ENCODE measurements at regions not wholly inside any gene's neighbourhood (a gene's known extent, or its start where the extent isn't known, plus 50 kb on each side); places are given as distances from the start of the nearest gene placed in this dataset.

DNA sequence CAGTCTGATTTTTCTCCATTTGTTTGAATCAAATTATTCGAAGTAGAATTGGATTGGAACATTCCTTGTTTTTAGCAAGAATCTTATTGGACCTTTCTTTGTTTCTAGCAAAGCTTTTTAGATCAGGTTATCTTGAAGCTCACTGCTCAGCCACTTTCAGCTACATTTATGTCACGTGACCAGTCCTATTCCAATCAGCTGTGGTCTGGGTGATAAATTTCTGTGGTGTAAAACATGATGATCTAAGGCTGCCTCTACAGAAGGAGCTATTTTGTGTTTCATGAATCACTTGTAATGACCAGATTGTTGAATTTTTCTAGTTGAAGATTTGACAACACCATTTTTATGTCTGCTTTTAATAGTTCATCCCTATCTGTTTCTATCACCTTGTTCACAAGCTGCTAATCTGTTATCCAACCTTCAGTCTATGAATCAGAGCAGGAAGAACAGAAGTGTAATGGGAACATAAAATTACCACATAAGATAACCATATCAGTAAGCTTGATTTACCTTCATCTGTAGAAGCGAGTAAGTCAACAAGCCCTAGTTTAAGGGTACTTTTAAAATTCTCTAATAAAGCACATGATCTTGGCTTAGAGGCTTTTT is 101.0 kb upstream of the MAP3K7 start:
- H3K4me1 ChIP-seq (ENCODE audit: insufficient read depth, low read length) = no peaks in the 10 kb centered on the region
- no peaks in the 10 kb centered on the region; the same call in 1 of the 2 replicates for H3K27me3 ChIP-seq (ENCODE audit: low read length)
- no peak for DNase-seq
- H3K9me3 ChIP-seq (ENCODE audit: low read length) = no peaks in the 10 kb centered on the region
- no peak overlapping the region for H3K4me3 ChIP-seq (ENCODE audit: low read length)
- H3K9me2 ChIP-seq (replicated peaks; ENCODE audit: low read length) = no peaks in the 10 kb centered on the region
- H3K36me3 ChIP-seq (ENCODE audit: low read depth, low read length) = no peaks in the 10 kb centered on the region
- intact Hi-C loops (cut with micrococcal nuclease) = no loop called here
- TF ChIP-seq CTCF (conservative IDR thresholded peaks at IDR 0.05; ENCODE audit: low read depth, low read length) (no peak), EZH2phosphoT487 (IDR thresholded peaks at IDR 0.05; ENCODE audit: borderline replicate concordance, low read length) (no peak), EZH2 (IDR thresholded peaks at IDR 0.05; ENCODE audit: low read length, unreplicated experiment) (no peak)
- ChIA-PET POLR2A (ENCODE audit: unreplicated experiment) (no interaction called here), CTCF (no interaction called here)
- H4K20me1 ChIP-seq (ENCODE audit: low read length) = no peaks in the 10 kb centered on the region
- H3K9ac ChIP-seq (ENCODE audit: low read length) = no peak overlapping the region
- no peak for ATAC-seq
- no peaks in the 10 kb centered on the region for H3K79me2 ChIP-seq (ENCODE audit: low read length)
- no peak overlapping the region for H3K27ac ChIP-seq (ENCODE audit: low read length)
- H3F3A ChIP-seq (ENCODE audit: low read length, unreplicated experiment) = no peaks in the 10 kb centered on the region
- BruUV-seq (replicated peaks) = no TSS peak
- no peak overlapping the region for H2AFZ ChIP-seq (ENCODE audit: low read length)
- no peak overlapping the region for H3K4me2 ChIP-seq (ENCODE audit: low read length)

- DNase-seq = no peak
- Histone ChIP-seq H3K4me2 (ENCODE audit: low read length) (no peak overlapping the region), H2AFZ (ENCODE audit: low read length) (no peak overlapping the region), H3K9ac (ENCODE audit: low read length) (no peak overlapping the region), H3K9me2 (replicated peaks; ENCODE audit: low read length) (no peaks in the 10 kb centered on the region), H4K20me1 (ENCODE audit: low read length) (no peaks in the 10 kb centered on the region), H3K4me1 (ENCODE audit: insufficient read depth, low read length) (no peaks in the 10 kb centered on the region), H3K4me3 (ENCODE audit: low read length) (no peak overlapping the region), H3F3A (ENCODE audit: low read length, unreplicated experiment) (no peaks in the 10 kb centered on the region), H3K36me3 (ENCODE audit: low read depth, low read length) (no peaks in the 10 kb centered on the region), H3K27me3 (ENCODE audit: low read length) (peaks cover 7% of the 10 kb centered on the region), H3K79me2 (ENCODE audit: low read length) (no peaks in the 10 kb centered on the region), H3K9me3 (ENCODE audit: low read length) (no peaks in the 10 kb centered on the region), H3K27ac (ENCODE audit: low read length) (no peak overlapping the region)
- ChIA-PET CTCF (no interaction called here), POLR2A (ENCODE audit: unreplicated experiment) (no interaction called here)
- ATAC-seq = no peak
- intact Hi-C loops (cut with micrococcal nuclease) = no loop called here
- BruUV-seq (replicated peaks) = no TSS peak
- TF ChIP-seq EZH2phosphoT487 (IDR thresholded peaks at IDR 0.05; ENCODE audit: borderline replicate concordance, low read length) (no peak), CTCF (conservative IDR thresholded peaks at IDR 0.05; ENCODE audit: low read depth, low read length) (no peak), EZH2 (IDR thresholded peaks at IDR 0.05; ENCODE audit: low read length, unreplicated experiment) (no peak)
Observed at GRCh38 chr6:90681863-90682262, 95.0 kb upstream of the MAP3K7 start.

- Histone ChIP-seq H3K27ac (ENCODE audit: low read length) (no peak overlapping the region), H3K79me2 (ENCODE audit: low read length) (no peaks in the 10 kb centered on the region), H3F3A (ENCODE audit: low read length, unreplicated experiment) (no peaks in the 10 kb centered on the region), H3K4me3 (ENCODE audit: low read length) (no peak overlapping the region), H3K27me3 (ENCODE audit: low read length) (peaks cover 20% of the 10 kb centered on the region), H3K4me1 (ENCODE audit: insufficient read depth, low read length) (no peaks in the 10 kb centered on the region), H3K9me2 (replicated peaks; ENCODE audit: low read length) (no peaks in the 10 kb centered on the region), H3K4me2 (ENCODE audit: low read length) (no peak overlapping the region), H2AFZ (ENCODE audit: low read length) (no peak overlapping the region), H3K9me3 (ENCODE audit: low read length) (no peaks in the 10 kb centered on the region), H3K9ac (ENCODE audit: low read length) (no peak overlapping the region), H4K20me1 (ENCODE audit: low read length) (no peaks in the 10 kb centered on the region), H3K36me3 (ENCODE audit: low read depth, low read length) (no peaks in the 10 kb centered on the region)
- no peak for DNase-seq
- no peak for ATAC-seq
- TF ChIP-seq CTCF (conservative IDR thresholded peaks at IDR 0.05; ENCODE audit: low read depth, low read length) (no peak), EZH2 (IDR thresholded peaks at IDR 0.05; ENCODE audit: low read length, unreplicated experiment) (no peak), EZH2phosphoT487 (IDR thresholded peaks at IDR 0.05; ENCODE audit: borderline replicate concordance, low read length) (no peak)
- intact Hi-C loops (cut with micrococcal nuclease) = no loop called here
- CTCF ChIA-PET = no interaction called here
- no TSS peak for BruUV-seq (replicated peaks)
- POLR2A ChIA-PET (ENCODE audit: unreplicated experiment) = no interaction called here
Observed at GRCh38 chr6:90678049-90678779, 91.3 kb upstream of the MAP3K7 start.

Data from PC-3 (cell line).